GM21447 (cell line): ENCODE measurements at regions not wholly inside any gene's neighbourhood (a gene's known extent, or its start where the extent isn't known, plus 50 kb on each side); places are given as distances from the start of the nearest gene placed in this dataset.

ENCODE experiments used
- ATAC-seq: cut with Tn5 transposase; IDR thresholded peaks from one replicate; pipeline ENCODE4 v1.9.1; 2021; ENCODE audit not compliant: unreplicated experiment

- no peak for ATAC-seq
Measured at GRCh38 chr20:24199501-24199900, 210.9 kb upstream of the GGTLC1 start.

DNA sequence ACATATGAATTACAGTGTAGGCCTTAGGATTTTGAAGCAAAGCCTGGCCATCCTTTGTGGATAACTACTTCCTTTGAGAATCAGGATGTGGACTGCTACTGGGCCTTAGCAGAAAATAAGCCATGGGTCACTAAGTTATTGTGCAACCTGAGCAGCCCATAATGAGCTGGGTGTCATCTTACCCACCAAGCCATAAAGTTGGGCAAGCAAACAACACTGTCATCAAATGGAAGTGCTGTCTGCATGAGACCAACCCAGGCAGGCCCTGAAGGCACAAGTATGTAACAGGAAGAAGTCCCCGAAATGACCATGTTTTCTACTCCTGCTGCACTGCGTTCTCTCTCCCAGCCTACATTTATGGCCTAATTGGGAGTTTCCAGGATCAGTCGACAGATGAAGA is 205.6 kb upstream of the GGTLC1 start:
- ATAC-seq = no peak

GRCh38 chr20:24190905-24191304 is 202.3 kb upstream of the GGTLC1 start:
- ATAC-seq = no peak

DNA sequence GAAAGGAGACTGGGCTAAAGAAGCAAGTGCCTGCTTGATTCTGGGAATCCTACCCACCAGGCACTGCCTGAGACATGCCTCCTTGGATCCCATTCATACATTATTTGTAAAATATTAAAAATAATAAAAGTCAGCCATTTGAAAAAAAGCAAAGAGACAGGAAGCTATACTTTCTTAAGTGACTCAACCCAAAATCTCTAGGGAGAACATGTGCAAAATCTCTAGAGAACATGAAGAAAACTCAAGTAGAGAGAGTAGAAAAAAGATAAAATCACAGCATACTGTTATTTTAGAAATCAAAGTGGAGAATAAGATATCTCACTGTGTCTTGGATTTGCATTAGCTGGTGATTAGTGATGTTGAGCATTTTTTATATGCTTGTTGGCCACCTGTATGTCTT is 197.2 kb upstream of the GGTLC1 start:
- ATAC-seq = no peak

DNA sequence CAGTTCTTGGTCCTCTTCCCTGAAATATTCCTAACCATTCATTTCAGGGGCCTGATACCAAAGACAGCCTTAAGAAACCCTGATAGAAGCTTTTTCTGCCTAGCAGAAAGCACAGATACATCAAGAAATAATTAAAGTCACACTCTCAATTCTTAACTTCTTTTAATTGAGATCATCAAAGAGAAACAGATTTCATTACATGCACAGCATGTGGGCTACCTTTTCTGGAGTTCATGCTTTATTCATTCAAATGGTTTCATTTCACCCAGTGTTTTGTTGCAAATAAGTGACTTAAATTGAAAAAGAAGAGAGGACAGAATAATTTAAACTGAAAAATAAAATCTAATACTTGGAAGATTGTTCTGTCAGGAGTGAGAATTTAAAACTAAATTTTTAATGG is 192.6 kb upstream of the GGTLC1 start:
- no peak for ATAC-seq

- no peak for ATAC-seq
Measured at GRCh38 chr20:24169256-24169655, 180.7 kb upstream of the GGTLC1 start.

DNA sequence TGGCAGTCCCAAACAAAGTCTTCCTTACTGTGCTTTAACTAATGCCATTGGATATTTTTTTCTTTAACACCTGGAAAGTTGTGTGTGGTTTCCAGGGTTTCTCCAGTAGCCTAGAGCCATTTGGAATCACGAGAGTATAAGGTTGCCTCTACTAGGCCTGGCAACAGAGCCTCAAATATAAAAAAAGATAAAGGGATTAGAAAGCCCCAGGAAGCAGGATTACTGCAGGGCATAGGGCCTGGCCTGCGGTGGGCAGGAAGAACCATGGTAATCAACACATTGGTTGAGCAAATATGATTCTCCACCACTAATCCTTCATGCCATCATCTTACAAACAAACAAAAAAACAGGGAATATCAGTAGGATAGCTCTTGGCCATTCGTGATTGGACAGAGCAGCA is 177.8 kb upstream of the GGTLC1 start:
- no peak for ATAC-seq

DNA sequence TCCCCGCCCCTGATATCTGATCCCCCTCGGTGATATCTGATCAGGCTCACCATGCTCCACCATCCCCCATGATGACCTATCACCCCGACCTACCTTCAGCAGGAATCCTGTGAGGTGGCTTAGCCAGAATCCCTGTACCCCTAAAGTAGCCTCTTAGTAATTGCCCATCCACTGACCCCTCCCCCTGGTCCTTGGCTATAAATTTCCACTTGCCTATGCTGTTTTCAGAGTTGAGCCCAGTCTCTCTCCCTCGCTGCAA is 177.5 kb upstream of the GGTLC1 start:
- no peak for ATAC-seq

GRCh38 chr20:24165301-24166122 is 176.9 kb upstream of the GGTLC1 start:
- ATAC-seq = no peak

- no peak for ATAC-seq
Measured at GRCh38 chr20:24164360-24164759, 175.8 kb upstream of the GGTLC1 start.

DNA sequence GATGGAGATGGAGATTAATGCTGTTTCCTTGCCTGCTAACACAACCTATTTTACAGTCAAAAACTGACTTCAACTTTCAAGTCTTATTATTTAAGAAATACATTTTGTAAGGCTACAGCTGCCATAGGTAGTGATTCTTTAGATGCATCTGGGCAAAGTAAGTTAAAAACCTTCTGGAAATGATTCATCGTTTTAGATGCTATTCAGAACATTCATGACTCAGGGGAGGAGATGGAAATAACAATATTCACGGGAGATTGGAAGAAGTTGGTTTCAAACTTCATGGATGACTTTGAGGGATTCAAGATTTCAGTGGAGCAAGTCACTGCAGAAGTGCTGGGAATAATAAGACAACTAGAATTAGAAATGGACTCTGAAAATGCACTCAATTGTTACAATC is 174.9 kb upstream of the GGTLC1 start:
- ATAC-seq = no peak

- ATAC-seq = no peak
Measured at GRCh38 chr20:24160563-24161281, 172.1 kb upstream of the GGTLC1 start.

DNA sequence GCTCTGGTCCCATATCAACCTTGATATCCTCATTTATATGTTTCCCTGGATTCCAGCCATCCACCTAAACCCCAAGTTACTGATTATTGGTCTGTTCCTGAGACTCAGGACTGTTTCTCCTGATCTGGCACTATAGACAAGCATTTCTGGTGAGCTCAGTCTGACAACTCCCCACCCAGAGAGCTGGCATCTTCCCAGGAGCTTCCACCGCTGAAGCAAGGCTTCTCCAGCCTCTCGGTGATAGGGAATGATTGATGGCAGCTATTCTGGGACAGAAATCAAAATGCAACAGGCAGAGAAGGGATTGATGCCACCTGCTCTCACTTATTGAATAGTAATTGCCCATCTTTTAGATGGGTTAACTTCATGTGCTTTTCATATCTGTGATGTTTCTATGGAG is 169.7 kb upstream of the GGTLC1 start:
- no peak for ATAC-seq

GRCh38 chr20:24157213-24157612 is 168.6 kb upstream of the GGTLC1 start:
- no peak for ATAC-seq

- no peak for ATAC-seq
Measured at GRCh38 chr20:24153101-24154040, 164.8 kb upstream of the GGTLC1 start.

- ATAC-seq = no peak
Measured at GRCh38 chr20:24151621-24152294, 163.2 kb upstream of the GGTLC1 start.

- ATAC-seq = no peak
Measured at GRCh38 chr20:24150406-24150805, 161.8 kb upstream of the GGTLC1 start.

GRCh38 chr20:24149881-24150307 is 161.3 kb upstream of the GGTLC1 start:
- no peak for ATAC-seq

- ATAC-seq = no peak
Measured at GRCh38 chr20:24149175-24149574, 160.6 kb upstream of the GGTLC1 start.

DNA sequence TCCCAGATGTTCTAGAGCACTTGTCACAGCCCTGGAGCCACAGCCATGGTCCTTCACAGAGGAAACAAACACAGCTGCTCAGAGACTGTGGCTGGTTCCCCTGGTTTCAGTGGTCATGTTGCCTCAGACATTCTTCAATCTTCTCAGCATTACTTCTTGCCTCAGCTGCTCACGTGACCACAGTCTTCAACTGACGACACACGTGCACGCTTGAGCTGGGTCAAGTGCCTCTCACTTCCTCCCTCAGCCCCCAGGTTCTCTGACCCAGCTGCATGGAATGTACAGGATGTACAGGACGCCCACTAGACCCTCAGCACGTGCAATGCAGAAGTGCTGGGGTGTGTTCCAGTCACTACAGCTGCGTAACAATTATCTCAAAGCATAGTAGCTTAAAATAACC is 159.8 kb upstream of the GGTLC1 start:
- ATAC-seq = peak; percentile 72

DNA sequence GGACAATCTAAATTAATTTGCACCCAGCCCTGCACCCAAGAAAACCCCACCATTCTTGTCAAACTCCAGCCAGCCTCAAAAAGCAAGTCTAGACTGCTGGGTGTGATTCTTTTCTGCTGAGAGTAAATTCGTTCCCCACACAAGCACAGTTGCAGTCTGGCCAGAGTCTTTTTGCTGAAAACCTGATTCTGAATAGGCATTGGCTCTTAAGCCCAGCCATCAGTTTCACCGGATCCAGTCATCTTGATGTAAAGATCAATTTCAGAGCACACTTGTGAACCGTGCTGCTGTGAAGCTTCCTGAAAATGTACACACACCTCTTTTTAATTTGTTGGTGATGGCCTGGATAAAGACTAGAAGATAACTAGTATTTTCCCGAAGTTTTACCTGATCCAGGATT is 159.4 kb upstream of the GGTLC1 start:
- ATAC-seq = no peak
